HG03280 (cell line): ENCODE measurements at regions not wholly inside any gene's neighbourhood (a gene's known extent, or its start where the extent isn't known, plus 50 kb on each side); places are given as distances from the start of the nearest gene placed in this dataset.
"Not testable (repeated sequence)": the region's sequence is repeated elsewhere in the genome, so short reads cannot be mapped to it uniquely, and the experiment has no call there.

Source experiments
- ATAC-seq: cut with Tn5 transposase; IDR thresholded peaks from one replicate; pipeline ENCODE4 v1.9.1; 2021; ENCODE audit warnings: mild to moderate bottlenecking, moderate library complexity; ENCODE audit not compliant: unreplicated experiment

DNA sequence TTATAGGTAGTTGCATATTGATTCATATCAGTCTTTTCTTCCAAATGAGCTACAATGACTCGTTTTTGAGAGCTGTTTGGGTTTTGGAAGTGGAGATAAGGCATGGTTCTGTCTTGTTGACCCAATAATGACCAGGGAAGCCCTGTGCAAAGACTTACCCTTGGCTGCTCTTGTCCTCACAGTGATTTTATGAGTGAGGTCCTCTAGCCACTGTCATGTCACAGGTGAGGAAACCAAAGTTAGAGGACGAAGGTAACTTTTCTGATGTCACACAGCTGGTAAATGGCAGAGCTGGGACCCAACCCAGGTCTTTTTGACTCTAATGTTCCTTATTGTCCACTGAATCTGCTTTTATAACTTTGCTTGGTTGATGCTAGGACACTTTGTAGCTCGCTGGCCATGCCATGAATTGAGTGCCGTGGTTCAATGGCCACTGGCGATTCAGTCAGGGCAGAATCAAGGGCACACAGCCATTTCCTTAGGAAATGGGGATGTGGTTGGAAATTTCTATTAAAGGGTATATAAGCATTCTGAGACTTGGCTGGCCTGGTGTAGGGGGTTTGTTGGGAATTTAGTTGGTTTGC lies 249.1 kb downstream of the GOLGA6L6 start:
- ATAC-seq = not testable (repeated sequence)

GRCh38 chr15:20291616-20292015 lies 250.0 kb downstream of the GOLGA6L6 start:
- ATAC-seq = not testable (repeated sequence)

DNA sequence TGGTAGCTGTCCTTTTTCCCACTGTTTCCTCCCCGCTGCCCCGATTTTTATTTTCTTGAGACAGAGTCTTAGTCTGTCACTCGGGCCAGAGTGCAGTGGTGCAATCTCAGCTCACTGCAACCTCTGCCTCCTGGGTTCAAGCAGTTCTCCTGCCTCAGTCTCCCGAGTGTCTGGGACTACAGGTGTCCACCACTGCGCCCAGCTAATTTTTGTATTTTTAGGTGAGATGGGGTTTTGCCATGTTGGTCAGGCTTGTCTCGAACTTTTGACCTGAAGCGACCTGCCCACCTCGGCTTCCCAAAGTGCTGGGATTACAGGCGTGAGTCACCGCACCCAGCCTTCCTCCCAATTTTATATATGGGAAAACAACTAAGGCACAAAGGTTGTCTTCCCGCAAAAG lies 251.0 kb downstream of the GOLGA6L6 start:
- not testable (repeated sequence) for ATAC-seq

- not testable (repeated sequence) for ATAC-seq
Measured at GRCh38 chr15:20289538-20290103, 252.0 kb downstream of the GOLGA6L6 start.

- not testable (repeated sequence) for ATAC-seq
Measured at GRCh38 chr15:20288800-20289537, 252.6 kb downstream of the GOLGA6L6 start.

DNA sequence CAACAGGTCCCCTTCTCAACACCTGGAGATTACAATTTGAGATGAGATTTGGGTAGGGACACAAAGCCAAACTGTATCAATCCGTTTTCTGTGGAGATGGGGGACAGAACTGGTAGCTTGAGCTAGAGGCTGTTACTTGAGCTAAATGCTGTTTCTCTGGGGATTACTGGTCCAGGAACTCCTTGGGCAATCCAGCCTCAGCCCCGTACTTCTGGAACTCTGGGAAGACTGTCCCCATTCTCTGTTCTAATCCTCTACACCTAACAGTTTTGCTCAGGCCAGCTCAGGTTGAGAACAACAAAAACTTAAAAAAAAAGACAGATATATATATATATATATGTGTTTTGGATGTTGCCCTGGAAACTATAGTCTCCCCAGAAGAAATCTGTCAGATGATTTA lies 255.0 kb downstream of the GOLGA6L6 start:
- not testable (repeated sequence) for ATAC-seq

DNA sequence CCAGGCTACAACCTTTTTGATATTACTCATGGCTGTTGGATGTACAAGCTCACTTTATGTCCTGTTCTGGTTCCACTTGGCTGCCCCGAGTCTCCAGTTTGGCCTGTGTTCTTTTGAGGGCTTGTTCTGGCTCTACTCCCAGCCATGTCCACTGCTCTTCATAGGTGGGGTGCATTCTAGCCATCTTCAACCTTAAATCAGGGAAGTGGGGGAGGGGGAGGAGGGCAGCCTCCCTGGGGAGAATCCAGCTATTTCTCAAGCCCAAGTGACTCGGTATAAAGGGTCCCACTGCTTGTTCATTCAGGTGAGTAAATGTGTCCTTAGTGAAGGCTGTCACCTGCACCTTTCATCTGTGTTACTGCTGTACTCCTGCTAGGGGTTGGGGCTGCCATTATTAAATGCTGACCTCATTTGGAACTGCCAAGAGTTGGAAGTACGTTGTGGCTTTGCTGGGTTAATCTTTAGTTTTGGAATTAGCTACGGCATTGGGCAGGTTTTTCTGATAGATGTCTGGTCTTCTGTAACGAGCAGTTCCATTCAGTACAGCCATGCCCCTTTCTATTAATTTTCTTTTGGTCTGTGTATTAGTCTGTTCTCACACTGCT lies 255.8 kb downstream of the GOLGA6L6 start:
- ATAC-seq = not testable (repeated sequence)

DNA sequence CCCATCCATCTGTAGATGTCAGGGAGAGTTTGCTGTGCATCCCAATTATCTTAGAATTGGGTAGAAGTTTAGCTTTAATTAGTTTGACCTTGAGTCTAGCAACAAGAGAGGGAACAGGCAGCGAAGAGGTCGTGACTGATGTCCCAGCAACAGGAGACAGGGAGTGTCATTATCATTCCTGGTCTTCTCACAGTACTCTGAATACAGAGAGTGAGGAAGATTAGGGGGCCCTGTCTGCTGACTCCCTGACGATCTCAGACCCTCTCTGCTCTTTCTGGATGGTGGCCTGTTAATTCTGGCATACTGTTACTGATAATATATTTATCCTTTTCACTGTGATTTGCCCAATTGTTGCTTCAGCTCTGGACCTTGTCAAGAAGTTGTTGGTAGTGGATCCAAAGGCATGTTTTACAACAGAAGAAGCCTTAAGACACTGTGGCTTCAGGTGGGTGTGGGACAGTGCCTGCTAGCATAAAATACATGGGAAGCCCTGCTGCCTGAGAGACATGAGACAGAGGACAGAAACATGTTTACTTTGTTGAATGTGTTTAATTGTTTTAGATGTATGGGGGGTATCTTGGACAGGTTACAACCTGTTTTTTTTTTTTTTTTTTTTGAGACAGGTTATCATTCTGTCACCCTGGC lies 256.6 kb downstream of the GOLGA6L6 start:
- not testable (repeated sequence) for ATAC-seq

GRCh38 chr15:20283651-20284050 lies 257.9 kb downstream of the GOLGA6L6 start:
- not testable (repeated sequence) for ATAC-seq

DNA sequence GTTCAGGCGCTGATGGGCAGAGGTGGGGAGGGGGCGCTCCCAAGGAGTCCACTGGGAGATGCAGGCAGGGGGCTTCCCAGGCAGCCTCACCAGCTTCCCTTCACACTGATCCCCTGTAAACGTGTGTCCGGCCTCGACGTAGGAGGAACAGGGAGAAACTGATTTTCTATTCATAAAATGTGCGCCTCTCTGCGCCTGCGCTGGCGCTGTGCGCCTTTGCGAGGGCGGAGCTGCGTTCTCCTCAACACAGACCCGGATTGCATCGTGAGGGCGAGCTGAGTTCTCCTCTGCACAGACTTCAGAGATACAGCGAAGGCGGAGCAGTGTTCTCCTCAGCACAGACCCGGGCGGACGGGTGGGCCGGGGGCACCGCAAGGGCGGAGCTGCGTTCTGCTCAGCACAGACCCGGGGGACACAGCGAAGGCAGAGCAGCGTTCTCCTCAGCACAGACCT lies 259.1 kb downstream of the GOLGA6L6 start:
- not testable (repeated sequence) for ATAC-seq

- not testable (repeated sequence) for ATAC-seq
Measured at GRCh38 chr15:20281567-20282275, 259.9 kb downstream of the GOLGA6L6 start.

DNA sequence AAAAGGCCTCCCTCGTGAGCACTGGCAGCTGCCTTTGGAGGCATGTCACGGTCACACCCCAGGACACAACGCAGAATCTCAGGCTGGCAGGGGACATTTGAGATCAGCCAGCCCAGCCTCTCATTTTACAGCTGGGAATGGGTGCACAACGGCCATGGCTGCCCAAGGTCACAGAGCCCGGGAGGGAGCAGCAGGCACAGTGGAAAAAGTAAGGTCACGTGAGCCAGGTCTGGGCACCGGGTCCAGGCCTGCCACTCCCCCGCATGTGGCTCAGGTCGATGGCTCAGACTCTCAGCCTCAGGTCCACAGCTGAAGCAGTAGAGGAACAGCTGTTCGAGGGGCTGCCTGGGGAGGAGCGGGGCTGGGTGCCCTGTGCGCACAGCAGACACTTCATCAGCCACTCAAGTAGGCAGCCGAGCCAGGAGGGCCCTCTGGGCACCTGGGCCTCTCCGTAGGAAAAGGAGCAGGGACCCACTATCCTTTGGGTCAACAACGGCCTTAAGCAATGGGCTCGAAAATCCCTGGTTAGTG lies 260.6 kb downstream of the GOLGA6L6 start:
- no peak for ATAC-seq

- not testable (repeated sequence) for ATAC-seq
Measured at GRCh38 chr15:20280141-20280932, 261.3 kb downstream of the GOLGA6L6 start.

GRCh38 chr15:20279056-20279455 lies 262.5 kb downstream of the GOLGA6L6 start:
- ATAC-seq = not testable (repeated sequence)

GRCh38 chr15:20278376-20278775 lies 263.2 kb downstream of the GOLGA6L6 start:
- not testable (repeated sequence) for ATAC-seq

- ATAC-seq = not testable (repeated sequence)
Measured at GRCh38 chr15:20277451-20277850, 264.1 kb downstream of the GOLGA6L6 start.

GRCh38 chr15:20276312-20277114 lies 265.1 kb downstream of the GOLGA6L6 start:
- ATAC-seq = not testable (repeated sequence)

DNA sequence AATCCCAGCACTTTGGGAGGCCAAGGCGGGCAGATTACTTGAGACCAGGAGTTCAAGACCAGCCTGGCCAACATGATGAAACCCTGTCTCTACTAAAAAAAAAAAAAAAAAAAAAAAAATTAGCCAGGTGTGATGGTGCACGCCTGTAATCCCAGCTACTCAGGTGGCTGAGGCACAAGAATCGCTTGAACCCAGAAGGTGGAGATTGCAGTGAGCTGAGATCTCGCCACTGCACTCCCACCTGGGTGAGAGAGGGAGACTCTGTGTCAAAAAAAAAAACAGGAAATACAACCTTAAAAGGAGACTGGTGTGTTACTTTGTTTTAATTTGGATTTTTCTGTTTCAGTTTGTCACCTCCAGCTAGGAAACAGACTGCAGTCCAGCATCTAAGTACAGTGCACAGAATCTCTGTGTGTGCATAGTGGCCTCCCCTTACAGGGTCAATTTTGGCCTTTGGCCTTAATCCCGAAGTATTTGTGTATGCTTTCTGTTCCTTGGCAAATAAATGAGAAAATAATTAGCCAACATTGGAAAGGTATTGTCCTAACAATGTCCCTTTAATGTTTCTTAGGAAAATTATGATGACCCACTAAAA lies 266.1 kb downstream of the GOLGA6L6 start:
- ATAC-seq = not testable (repeated sequence)
